SK-N-SH treated with all-trans-retinoic acid at 6 μM for 48 hours (cell line): ENCODE measurements at regions not wholly inside any gene's neighbourhood (a gene's known extent, or its start where the extent isn't known, plus 50 kb on each side); places are given as distances from the start of the nearest gene placed in this dataset.

Source experiments
- ATAC-seq: fragments of 200-7000 bp; cut with Tn5 transposase; 3 replicates; pipeline ENCODE4 v1.9.1; 2020; ENCODE audit warnings: mild to moderate bottlenecking, moderate library complexity
- ARNTL ChIP-seq: fragments of 450-650 bp; formaldehyde crosslinking; IDR thresholded peaks from 2 replicates; pipeline ENCODE4 v1.5.0; 2020; ENCODE audit warnings: low read depth, mild to moderate bottlenecking, moderate library complexity, borderline replicate concordance
- BACH2 ChIP-seq: fragments of 250-450 bp; sonication (Bioruptor Pico); IDR thresholded peaks from 2 replicates; pipeline ENCODE4 v1.9.0; 2021; ENCODE audit warnings: mild to moderate bottlenecking, borderline replicate concordance
- CREB5 ChIP-seq: fragments of 250-450 bp; sonication (Bioruptor Pico); IDR thresholded peaks from 2 replicates; pipeline ENCODE4 v1.5.1; 2020; ENCODE audit warnings: low read depth, mild to moderate bottlenecking, moderate library complexity
- CSRNP3 ChIP-seq: fragments of 250-450 bp; sonication (Bioruptor Pico); IDR thresholded peaks from 2 replicates; pipeline ENCODE4 v1.5.1; 2021; ENCODE audit warnings: mild to moderate bottlenecking, moderate library complexity
- ESRRG ChIP-seq: fragments of 250-450 bp; sonication (Bioruptor Pico); IDR thresholded peaks from 2 replicates; pipeline ENCODE4 v1.6.1; 2021; ENCODE audit warnings: mild to moderate bottlenecking
- GLIS3 ChIP-seq: fragments of 250-450 bp; sonication (Bioruptor Pico); IDR thresholded peaks from 2 replicates; pipeline ENCODE4 v1.5.0; 2020; ENCODE audit warnings: mild to moderate bottlenecking, moderate library complexity
- OSR1 ChIP-seq: fragments of 250-450 bp; sonication (Bioruptor Pico); IDR thresholded peaks from 2 replicates; pipeline ENCODE4 v1.8.0; 2022; ENCODE audit warnings: moderate library complexity, mild to moderate bottlenecking, inconsistent platforms
- PATZ1 ChIP-seq: fragments of 250-450 bp; sonication (Bioruptor Pico); IDR thresholded peaks from 2 replicates; pipeline ENCODE4 v1.8.0; 2020; ENCODE audit warnings: mild to moderate bottlenecking, moderate library complexity, borderline replicate concordance
- POU6F1 ChIP-seq: fragments of 250-450 bp; sonication (Bioruptor Pico); IDR thresholded peaks from 2 replicates; pipeline ENCODE4 v1.8.0; 2021; ENCODE audit warnings: low read depth, mild to moderate bottlenecking, moderate library complexity, borderline replicate concordance
- PPARA ChIP-seq: fragments of 250-450 bp; sonication (Bioruptor Pico); IDR thresholded peaks from 2 replicates; pipeline ENCODE4 v1.5.0; 2020; ENCODE audit warnings: mild to moderate bottlenecking, borderline replicate concordance
- RARB ChIP-seq: fragments of 250-450 bp; sonication (Bioruptor Pico); IDR thresholded peaks from 2 replicates; pipeline ENCODE4 v1.8.0; 2021; ENCODE audit warnings: mild to moderate bottlenecking, moderate library complexity
- SNAI2 ChIP-seq: fragments of 250-450 bp; sonication (Bioruptor Pico); IDR thresholded peaks from 2 replicates; pipeline ENCODE4 v1.5.0; 2020; ENCODE audit warnings: mild to moderate bottlenecking, moderate library complexity
- TCF4 ChIP-seq: fragments of 250-450 bp; sonication (Bioruptor Pico); IDR thresholded peaks from 2 replicates; pipeline ENCODE4 v1.8.0; 2021; ENCODE audit warnings: mild to moderate bottlenecking, moderate library complexity, borderline replicate concordance
- TOX ChIP-seq: fragments of 250-450 bp; sonication (Bioruptor Pico); IDR thresholded peaks from 2 replicates; pipeline ENCODE4 v1.8.0; 2021; ENCODE audit warnings: mild to moderate bottlenecking, moderate library complexity, borderline replicate concordance
- TSHZ2 ChIP-seq: fragments of 250-450 bp; sonication (Bioruptor Pico); IDR thresholded peaks from 2 replicates; pipeline ENCODE4 v1.5.0; 2020; ENCODE audit warnings: mild to moderate bottlenecking, moderate library complexity
- ZC3H10 ChIP-seq: fragments of 250-450 bp; sonication (Bioruptor Pico); IDR thresholded peaks from 2 replicates; pipeline ENCODE4 v1.5.1; 2021; ENCODE audit warnings: mild to moderate bottlenecking, moderate library complexity
- ZNF565 ChIP-seq: fragments of 450-650 bp; formaldehyde crosslinking; conservative IDR thresholded peaks from 2 replicates; pipeline ENCODE4 v1.5.0; 2020; ENCODE audit warnings: low read depth, mild to moderate bottlenecking, moderate library complexity
- ZNF70 ChIP-seq: fragments of 450-650 bp; formaldehyde crosslinking; IDR thresholded peaks from 2 replicates; pipeline ENCODE4 v1.5.0; 2020; ENCODE audit warnings: mild to moderate bottlenecking, moderate library complexity
- ZNF8 ChIP-seq: fragments of 450-650 bp; formaldehyde crosslinking; IDR thresholded peaks from 2 replicates; pipeline ENCODE4 v1.5.0; 2020; ENCODE audit warnings: mild to moderate bottlenecking, moderate library complexity

GRCh38 chr9:88596376-88596775, 61.4 kb downstream of the NXNL2 start:
- TF ChIP-seq CSRNP3 (CRISPR knock-in tag) (no peak), OSR1 (CRISPR knock-in tag) (no peak), GLIS3 (no peak), POU6F1 (no peak), SNAI2 (CRISPR knock-in tag) (no peak), ZNF8 (CRISPR knock-in tag) (no peak), PPARA (CRISPR knock-in tag) (no peak)
- ATAC-seq: no peak

- ATAC-seq: peak; percentile 56
- TF ChIP-seq BACH2 (CRISPR knock-in tag) (no peak), TOX (CRISPR knock-in tag) (no peak), ZC3H10 (CRISPR knock-in tag) (peak; percentile 14; the same call in 1 of the 2 replicates), TSHZ2 (CRISPR knock-in tag) (no peak), CREB5 (CRISPR knock-in tag) (no peak), PPARA (CRISPR knock-in tag) (no peak), SNAI2 (CRISPR knock-in tag) (no peak), CSRNP3 (CRISPR knock-in tag) (no peak), RARB (CRISPR knock-in tag) (0 out of 2 replicates have a peak, but pooled peaks have one; percentile 48)
Measured at GRCh38 chr9:88604836-88605511, 70.0 kb downstream of the NXNL2 start.

GRCh38 chr9:88605512-88606362, 70.8 kb downstream of the NXNL2 start:
- peak; percentile 88 for ATAC-seq
- TF ChIP-seq GLIS3 (no peak), ARNTL (no peak), TCF4 (CRISPR knock-in tag) (no peak), SNAI2 (CRISPR knock-in tag) (no peak), ZNF565 (CRISPR knock-in tag) (no peak), CSRNP3 (CRISPR knock-in tag) (no peak), ZC3H10 (CRISPR knock-in tag) (peak; percentile 3; the same call in 1 of the 2 replicates), ZNF70 (CRISPR knock-in tag) (no peak), TOX (CRISPR knock-in tag) (no peak), ESRRG (no peak), PATZ1 (no peak), TSHZ2 (CRISPR knock-in tag) (peak; percentile 80)
